Activated CD8-positive, alpha-beta T cell treated with anti-CD3 and anti-CD28 coated beads, Interleukin-2, amount 10 ng/mL, durations not matched to agents 7 days and 5 days (primary cell): ENCODE measurements at regions not wholly inside any gene's neighbourhood (a gene's known extent, or its start where the extent isn't known, plus 50 kb on each side); places are given as distances from the start of the nearest gene placed in this dataset.

Source experiments
- ATAC-seq: fragments of 150-1000 bp; cut with Tn5 transposase; one replicate; pipeline ENCODE4 v1.10.0; 2021; ENCODE audit warnings: moderate library complexity
- CTCF ChIA-PET: fragments of 350-600 bp; sonication (Branson Sonifier 250); formaldehyde crosslinking; loops from one replicate; lab custom pipeline; 2021; ENCODE audit warnings: antibody characterized with exemption; lab: Charles Lee
- POLR2A ChIA-PET: fragments of 350-600 bp; sonication (Branson Sonifier 250); formaldehyde crosslinking; loops from one replicate; lab custom pipeline; 2021; ENCODE audit warnings: antibody characterized with exemption; lab: Charles Lee
- DNase-seq: peaks from one replicate; pipeline ENCODE4 v3.0.0-alpha.2; 2020
- H3K27ac Mint-ChIP-seq: one replicate; pipeline ENCODE4 v1.8.0; 2021; ENCODE audit warnings: mild to moderate bottlenecking, mixed read lengths
- H3K27me3 Mint-ChIP-seq: one replicate; pipeline ENCODE4 v1.8.0; 2021; ENCODE audit warnings: low read depth, mixed read lengths
- H3K36me3 Mint-ChIP-seq: one replicate; pipeline ENCODE4 v1.8.0; 2021; ENCODE audit warnings: low read depth, mixed read lengths
- H3K4me1 Mint-ChIP-seq: one replicate; pipeline ENCODE4 v1.8.0; 2021; ENCODE audit warnings: low read depth, mixed read lengths
- H3K4me3 Mint-ChIP-seq: one replicate; pipeline ENCODE4 v1.8.0; 2021; ENCODE audit warnings: mild to moderate bottlenecking, mixed read lengths
- H3K9me3 Mint-ChIP-seq: one replicate; pipeline ENCODE4 v1.8.0; 2022; ENCODE audit warnings: mixed read lengths; ENCODE audit not compliant: insufficient read depth

DNA sequence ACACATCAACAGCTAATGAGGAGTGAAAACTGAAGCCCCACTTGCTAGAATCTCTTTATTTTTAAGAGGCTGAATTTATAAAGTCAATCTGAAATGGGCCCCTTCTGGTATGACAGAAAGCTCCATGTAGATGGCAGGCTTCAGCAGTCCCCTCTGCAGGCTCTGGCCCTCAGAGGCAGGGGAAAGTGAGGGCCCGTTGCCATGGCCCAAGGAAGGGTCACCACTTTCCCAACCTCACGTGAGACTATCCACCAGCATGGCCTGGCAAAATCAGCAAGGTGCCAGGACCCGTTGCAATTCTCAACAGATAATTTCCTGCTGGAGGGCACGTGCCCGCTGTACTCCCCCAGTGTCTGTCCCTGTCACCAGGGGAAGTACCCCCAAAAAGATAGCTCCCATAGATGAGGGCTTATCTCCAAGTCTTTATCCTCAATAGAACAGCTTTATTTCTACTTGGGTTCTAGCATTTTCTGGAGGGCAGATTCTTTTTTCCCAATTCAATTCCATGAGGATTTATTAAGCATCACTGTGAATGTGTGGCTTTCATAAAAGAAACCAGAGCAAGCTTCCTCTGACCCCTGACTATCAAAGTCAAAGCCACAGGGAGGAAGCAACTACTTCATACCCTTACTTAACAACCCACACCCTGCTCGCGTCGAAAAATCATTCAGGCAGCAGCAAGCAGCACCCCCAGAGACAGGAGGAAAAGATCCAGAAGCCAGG is 85.4 kb upstream of the FSTL4 start:
- ChIA-PET CTCF (no interaction called here), POLR2A (interaction anchor here (0.5 kb wide), 1 partner anchor 213 kb away, joined by 3 read pairs; no protein-coding TSS in a partner anchor)
- Mint-ChIP-seq H3K4me3 (no peak overlapping the region), H3K27me3 (peaks cover 8% of the 10 kb centered on the region), H3K36me3 (no peaks in the 10 kb centered on the region), H3K9me3 (no peaks in the 10 kb centered on the region), H3K4me1 (peaks cover 15% of the 10 kb centered on the region), H3K27ac (no peak overlapping the region)
- DNase-seq (no peak), ATAC-seq (no peak)

DNA sequence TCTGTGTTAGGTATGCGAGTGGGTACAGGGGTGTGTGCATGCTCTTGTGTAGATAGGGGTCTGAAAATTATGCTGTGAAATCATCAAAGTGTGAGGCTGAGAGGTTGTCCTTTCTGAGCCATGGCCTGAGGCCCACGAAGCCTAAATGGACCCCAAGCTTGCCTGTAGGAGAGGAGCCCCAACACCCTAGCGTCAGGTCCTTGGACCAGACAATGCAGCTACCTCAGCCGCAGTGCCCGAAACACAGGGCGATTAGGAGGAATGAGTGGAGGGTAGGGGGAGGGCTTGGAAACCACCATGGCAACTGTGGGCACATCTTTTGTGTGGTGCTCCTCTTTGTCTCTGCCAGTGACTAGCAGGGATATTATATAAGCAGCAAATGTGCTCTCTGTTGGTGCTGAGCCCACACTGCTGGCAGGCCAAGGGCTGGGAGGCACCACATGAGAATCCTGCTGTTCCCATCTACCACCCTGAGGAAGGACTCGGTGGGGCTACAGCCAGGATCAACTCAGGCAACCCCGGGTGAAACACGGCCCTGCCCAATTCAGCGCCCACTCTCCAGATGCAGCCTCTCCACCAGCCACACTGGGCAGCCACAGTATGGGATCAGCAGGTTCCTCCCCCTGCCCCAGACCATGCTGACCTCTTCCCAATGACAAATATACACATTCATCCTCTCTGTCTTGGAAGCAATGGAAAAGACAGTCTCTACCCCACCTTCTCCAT is 84.6 kb upstream of the FSTL4 start:
- H3K27me3 Mint-ChIP-seq: peaks cover 14% of the 10 kb centered on the region
- H3K27ac Mint-ChIP-seq: no peak overlapping the region
- ChIA-PET POLR2A (interaction anchor here (0.5 kb wide), 1 partner anchor 213 kb away, joined by 3 read pairs; no protein-coding TSS in a partner anchor), CTCF (no interaction called here)
- DNase-seq (no peak), ATAC-seq (no peak)
- peaks cover 15% of the 10 kb centered on the region for H3K4me1 Mint-ChIP-seq
- H3K36me3 Mint-ChIP-seq: no peaks in the 10 kb centered on the region
- no peak overlapping the region for H3K4me3 Mint-ChIP-seq
- H3K9me3 Mint-ChIP-seq: no peaks in the 10 kb centered on the region

DNA sequence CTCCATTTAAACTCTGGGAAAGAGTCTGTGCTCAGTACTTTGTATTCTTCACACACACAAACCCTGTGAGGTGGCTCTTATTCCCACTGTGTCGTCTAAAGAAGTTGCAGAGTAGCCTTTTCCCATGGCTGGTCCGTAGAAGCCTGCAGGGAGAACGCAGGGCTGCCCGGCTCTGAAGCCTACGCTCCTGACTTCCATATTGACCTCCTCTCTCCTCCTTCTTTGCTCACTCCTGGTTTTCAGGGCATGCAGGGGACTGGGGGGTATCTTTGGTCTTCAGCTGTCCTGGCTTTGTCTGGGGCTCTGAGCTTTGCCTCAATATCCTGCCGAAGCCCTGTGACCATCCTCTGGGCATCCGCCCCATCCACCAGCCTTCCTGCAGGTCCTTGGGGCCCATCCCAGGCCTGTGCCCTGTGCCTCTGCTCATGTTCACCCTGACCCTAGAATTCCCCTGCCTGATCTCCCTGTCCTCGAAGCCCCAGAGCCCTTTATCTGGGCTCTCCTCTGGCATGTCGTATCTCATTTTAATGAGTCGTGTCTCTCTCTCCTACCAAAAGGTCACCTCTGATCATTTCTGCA is 83.8 kb upstream of the FSTL4 start:
- ATAC-seq (no peak), DNase-seq (no peak)
- peaks cover 15% of the 10 kb centered on the region for H3K4me1 Mint-ChIP-seq
- H3K27me3 Mint-ChIP-seq: peaks cover 18% of the 10 kb centered on the region
- no peaks in the 10 kb centered on the region for H3K36me3 Mint-ChIP-seq
- H3K4me3 Mint-ChIP-seq: no peak overlapping the region
- no peak overlapping the region for H3K27ac Mint-ChIP-seq
- ChIA-PET POLR2A (no interaction called here), CTCF (no interaction called here)
- no peaks in the 10 kb centered on the region for H3K9me3 Mint-ChIP-seq

GRCh38 chr5:133694181-133694831 is 82.0 kb upstream of the FSTL4 start:
- peaks cover 22% of the 10 kb centered on the region for H3K27me3 Mint-ChIP-seq
- POLR2A ChIA-PET: no interaction called here
- peaks cover 15% of the 10 kb centered on the region for H3K4me1 Mint-ChIP-seq
- no peak overlapping the region for H3K27ac Mint-ChIP-seq
- no peaks in the 10 kb centered on the region for H3K36me3 Mint-ChIP-seq
- H3K9me3 Mint-ChIP-seq: no peaks in the 10 kb centered on the region
- ATAC-seq (no peak), DNase-seq (no peak)
- no peak overlapping the region for H3K4me3 Mint-ChIP-seq
- CTCF ChIA-PET: no interaction called here

DNA sequence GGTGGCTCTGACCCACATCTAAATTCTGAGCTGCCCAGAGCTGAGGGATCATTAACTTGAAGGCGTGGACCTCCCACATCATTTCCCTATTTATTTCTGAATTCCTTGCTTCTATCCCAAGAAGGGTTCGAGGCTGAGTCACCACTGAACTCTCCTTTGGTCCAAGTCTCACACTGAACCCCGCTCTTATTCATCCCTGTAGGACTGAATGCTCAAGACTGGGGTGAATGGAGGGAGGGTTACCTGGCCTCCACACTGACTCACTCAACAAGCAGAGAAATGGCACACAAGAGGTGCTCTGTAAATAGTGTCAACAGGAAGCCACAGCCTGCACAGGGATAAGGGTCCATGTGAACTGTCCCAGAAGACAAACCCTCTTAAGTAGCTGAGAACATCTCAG is 79.1 kb upstream of the FSTL4 start:
- no peak overlapping the region for H3K27ac Mint-ChIP-seq
- H3K36me3 Mint-ChIP-seq: no peaks in the 10 kb centered on the region
- ChIA-PET POLR2A (no interaction called here), CTCF (no interaction called here)
- H3K4me3 Mint-ChIP-seq: no peak overlapping the region
- no peak for DNase-seq
- no peaks in the 10 kb centered on the region for H3K9me3 Mint-ChIP-seq
- no peak for ATAC-seq
- peaks cover 11% of the 10 kb centered on the region for H3K4me1 Mint-ChIP-seq
- H3K27me3 Mint-ChIP-seq: peaks cover 29% of the 10 kb centered on the region

GRCh38 chr5:133690746-133691145 is 78.4 kb upstream of the FSTL4 start:
- POLR2A ChIA-PET: no interaction called here

GRCh38 chr5:133688391-133688790 is 76.0 kb upstream of the FSTL4 start:
- ChIA-PET POLR2A (no interaction called here), CTCF (no interaction called here)
- Mint-ChIP-seq H3K4me1 (no peaks in the 10 kb centered on the region), H3K9me3 (no peaks in the 10 kb centered on the region), H3K36me3 (no peaks in the 10 kb centered on the region), H3K4me3 (no peak overlapping the region), H3K27ac (no peak overlapping the region), H3K27me3 (peaks cover 27% of the 10 kb centered on the region)
- DNase-seq: no peak
- no peak for ATAC-seq

More at GRCh38 chr5:133690746-133691145, 78.4 kb upstream of the FSTL4 start:
- no peak for ATAC-seq
- H3K4me1 Mint-ChIP-seq: peaks cover 11% of the 10 kb centered on the region
- no peak overlapping the region for H3K27ac Mint-ChIP-seq
- H3K9me3 Mint-ChIP-seq: no peaks in the 10 kb centered on the region
- H3K4me3 Mint-ChIP-seq: no peak overlapping the region
- no peaks in the 10 kb centered on the region for H3K36me3 Mint-ChIP-seq
- DNase-seq: no peak
- CTCF ChIA-PET: no interaction called here
- peaks cover 31% of the 10 kb centered on the region for H3K27me3 Mint-ChIP-seq

- no peak overlapping the region for H3K27ac Mint-ChIP-seq
- DNase-seq (no peak), ATAC-seq (no peak)
- H3K9me3 Mint-ChIP-seq: no peaks in the 10 kb centered on the region
- no peaks in the 10 kb centered on the region for H3K36me3 Mint-ChIP-seq
- H3K27me3 Mint-ChIP-seq: peaks cover 23% of the 10 kb centered on the region
- POLR2A ChIA-PET: no interaction called here
- H3K4me3 Mint-ChIP-seq: no peak overlapping the region
- no peaks in the 10 kb centered on the region for H3K4me1 Mint-ChIP-seq
- CTCF ChIA-PET: no interaction called here
These were observed 75.1 kb upstream of the FSTL4 start for GRCh38 chr5:133687212-133688061.

DNA sequence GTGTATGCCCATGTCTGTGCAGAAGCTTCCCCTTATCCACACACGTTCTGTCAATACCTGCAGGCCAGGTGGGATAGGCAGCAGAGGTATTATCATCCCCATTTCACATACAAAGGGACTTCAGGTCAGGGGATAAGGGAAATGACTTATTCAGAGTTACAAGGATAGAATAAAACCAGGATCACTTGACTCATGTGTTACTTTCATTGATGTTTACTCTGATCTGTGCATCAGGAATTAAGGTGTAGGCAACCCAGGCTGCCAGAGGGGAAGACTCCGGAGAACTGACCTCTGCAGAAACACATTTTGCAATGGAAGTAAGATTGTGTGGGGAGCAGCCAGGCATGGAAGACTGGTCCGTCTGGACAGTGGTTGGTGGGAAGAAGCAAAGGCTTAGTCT is 74.2 kb upstream of the FSTL4 start:
- DNase-seq (no peak), ATAC-seq (no peak)
- ChIA-PET POLR2A (no interaction called here), CTCF (no interaction called here)
- H3K36me3 Mint-ChIP-seq: no peaks in the 10 kb centered on the region
- H3K27me3 Mint-ChIP-seq: peaks cover 18% of the 10 kb centered on the region
- H3K9me3 Mint-ChIP-seq: no peaks in the 10 kb centered on the region
- H3K27ac Mint-ChIP-seq: no peak overlapping the region
- H3K4me3 Mint-ChIP-seq: no peak overlapping the region
- H3K4me1 Mint-ChIP-seq: peaks cover 4% of the 10 kb centered on the region

GRCh38 chr5:133685402-133686018 is 73.2 kb upstream of the FSTL4 start:
- Mint-ChIP-seq H3K27me3 (peaks cover 16% of the 10 kb centered on the region), H3K27ac (no peak overlapping the region), H3K4me1 (peaks cover 4% of the 10 kb centered on the region), H3K4me3 (no peak overlapping the region), H3K9me3 (no peaks in the 10 kb centered on the region), H3K36me3 (no peaks in the 10 kb centered on the region)
- ChIA-PET CTCF (no interaction called here), POLR2A (no interaction called here)
- DNase-seq (no peak), ATAC-seq (no peak)
